ENCODE measurements at regions not wholly inside any gene's neighbourhood (a gene's known extent, or its start where the extent isn't known, plus 50 kb on each side); places are given as distances from the start of the nearest gene placed in this dataset.

DNA sequence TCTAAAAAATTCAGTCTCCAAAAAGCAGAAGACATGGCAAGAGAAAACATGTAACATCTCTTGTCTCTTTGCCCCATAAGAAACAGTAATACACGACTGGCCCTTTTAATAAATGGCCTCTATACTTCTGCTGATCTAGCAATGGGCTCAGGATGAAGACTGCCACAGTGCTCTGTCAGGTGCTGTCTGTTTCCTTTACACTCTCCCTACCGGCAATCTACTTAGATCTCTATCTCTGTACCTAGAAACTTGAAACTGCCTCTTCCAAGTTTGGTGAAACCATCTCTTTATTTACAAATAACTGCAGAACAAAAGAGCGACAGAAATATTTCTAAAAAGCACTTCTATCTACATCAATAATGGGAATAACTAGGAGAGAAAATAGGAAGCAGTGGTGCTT, 685.2 kb upstream of the INTU start:
- Histone ChIP-seq H3K36me3 (replicated peaks; ENCODE audit: insufficient read depth, low read length) (no peaks in the 10 kb centered on the region), H3K79me2 (ENCODE audit: low read length) (no peaks in the 10 kb centered on the region), H3K4me2 (ENCODE audit: low read depth, low read length) (no peak overlapping the region), H3K9me3 (replicated peaks; ENCODE audit: insufficient read depth, low read length) (no peaks in the 10 kb centered on the region), H3F3A (ENCODE audit: insufficient read depth, low read length) (no peaks in the 10 kb centered on the region), H3K4me3 (ENCODE audit: low read length) (no peak overlapping the region), H3K27ac (ENCODE audit: low read length) (no peak overlapping the region), H3K27me3 (replicated peaks; ENCODE audit: insufficient read depth, low read length) (no peaks in the 10 kb centered on the region), H3K9ac (ENCODE audit: low read length) (no peak overlapping the region), H3K9me2 (replicated peaks; ENCODE audit: insufficient read depth, low read length) (no peaks in the 10 kb centered on the region), H2AFZ (ENCODE audit: low read length) (no peak overlapping the region), H3K4me1 (ENCODE audit: low read length) (no peaks in the 10 kb centered on the region), H4K20me1 (ENCODE audit: insufficient read depth, low read length) (no peaks in the 10 kb centered on the region)
- DNase-seq = peak; percentile 55
- TF ChIP-seq, protein P1, sequence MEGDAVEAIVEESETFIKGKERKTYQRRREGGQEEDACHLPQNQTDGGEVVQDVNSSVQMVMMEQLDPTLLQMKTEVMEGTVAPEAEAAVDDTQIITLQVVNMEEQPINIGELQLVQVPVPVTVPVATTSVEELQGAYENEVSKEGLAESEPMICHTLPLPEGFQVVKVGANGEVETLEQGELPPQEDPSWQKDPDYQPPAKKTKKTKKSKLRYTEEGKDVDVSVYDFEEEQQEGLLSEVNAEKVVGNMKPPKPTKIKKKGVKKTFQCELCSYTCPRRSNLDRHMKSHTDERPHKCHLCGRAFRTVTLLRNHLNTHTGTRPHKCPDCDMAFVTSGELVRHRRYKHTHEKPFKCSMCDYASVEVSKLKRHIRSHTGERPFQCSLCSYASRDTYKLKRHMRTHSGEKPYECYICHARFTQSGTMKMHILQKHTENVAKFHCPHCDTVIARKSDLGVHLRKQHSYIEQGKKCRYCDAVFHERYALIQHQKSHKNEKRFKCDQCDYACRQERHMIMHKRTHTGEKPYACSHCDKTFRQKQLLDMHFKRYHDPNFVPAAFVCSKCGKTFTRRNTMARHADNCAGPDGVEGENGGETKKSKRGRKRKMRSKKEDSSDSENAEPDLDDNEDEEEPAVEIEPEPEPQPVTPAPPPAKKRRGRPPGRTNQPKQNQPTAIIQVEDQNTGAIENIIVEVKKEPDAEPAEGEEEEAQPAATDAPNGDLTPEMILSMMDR (IDR thresholded peaks at IDR 0.05; ENCODE audit: low read length) = no peak
- TF ChIP-seq EZH2 (optimal IDR thresholded peaks at IDR 0.05; ENCODE audit: low read depth, low read length) (no peak), EZH2phosphoT487 (IDR thresholded peaks at IDR 0.05; ENCODE audit: low read length) (no peak)

DNA sequence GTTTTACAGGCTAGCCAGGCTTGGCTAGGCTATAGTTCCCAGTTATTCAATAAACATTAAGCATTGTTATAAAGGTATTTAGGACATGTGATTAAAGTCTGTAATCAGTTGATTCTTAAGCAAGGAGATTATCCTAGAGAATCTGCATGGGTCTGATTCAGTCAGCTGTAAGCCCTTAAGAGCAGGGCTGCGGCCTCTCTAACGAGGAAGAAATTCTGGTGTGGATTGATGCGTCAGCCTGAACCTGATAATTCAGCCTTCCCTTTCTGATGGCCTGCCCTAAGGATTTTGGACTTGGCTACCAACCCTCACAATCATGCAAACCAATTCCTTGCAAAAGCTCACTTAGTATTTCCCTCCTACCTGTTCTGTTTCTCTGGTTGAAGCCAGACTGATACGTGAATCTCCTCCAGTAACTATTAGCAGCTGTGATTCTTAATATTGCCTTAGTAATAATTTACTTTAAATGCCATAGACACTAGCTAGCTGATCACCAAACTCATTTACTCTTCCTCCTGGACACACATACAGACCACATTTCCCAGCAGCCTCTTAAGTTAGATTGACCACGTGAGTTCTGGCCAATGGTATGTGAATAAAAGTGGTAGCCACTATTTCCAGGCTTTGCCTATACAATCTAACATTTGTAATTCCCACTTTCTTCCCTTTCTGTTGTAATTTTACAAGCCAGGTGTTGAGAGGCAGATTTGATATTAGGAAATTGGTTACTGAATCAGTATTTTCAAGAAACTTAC, 678.0 kb upstream of the INTU start:
- no peaks in the 10 kb centered on the region for H3K9me3 ChIP-seq (replicated peaks; ENCODE audit: insufficient read depth, low read length)
- no peaks in the 10 kb centered on the region for H3K79me2 ChIP-seq (ENCODE audit: low read length)
- no peaks in the 10 kb centered on the region for H4K20me1 ChIP-seq (ENCODE audit: insufficient read depth, low read length)
- no peak overlapping the region for H3K4me2 ChIP-seq (ENCODE audit: low read depth, low read length)
- no peak for DNase-seq
- no peak overlapping the region for H3K9ac ChIP-seq (ENCODE audit: low read length)
- H3K27ac ChIP-seq (ENCODE audit: low read length) = no peak overlapping the region
- no peak overlapping the region for H2AFZ ChIP-seq (ENCODE audit: low read length)
- no peaks in the 10 kb centered on the region for H3K4me1 ChIP-seq (ENCODE audit: low read length)
- no peaks in the 10 kb centered on the region for H3K36me3 ChIP-seq (replicated peaks; ENCODE audit: insufficient read depth, low read length)
- H3K27me3 ChIP-seq (replicated peaks; ENCODE audit: insufficient read depth, low read length) = no peaks in the 10 kb centered on the region
- TF ChIP-seq EZH2phosphoT487 (IDR thresholded peaks at IDR 0.05; ENCODE audit: low read length) (no peak), EZH2 (optimal IDR thresholded peaks at IDR 0.05; ENCODE audit: low read depth, low read length) (no peak)
- TF ChIP-seq, protein P1 (IDR thresholded peaks at IDR 0.05; ENCODE audit: low read length) = no peak
- no peaks in the 10 kb centered on the region for H3K9me2 ChIP-seq (replicated peaks; ENCODE audit: insufficient read depth, low read length)
- no peak overlapping the region for H3K4me3 ChIP-seq (ENCODE audit: low read length)
- H3F3A ChIP-seq (ENCODE audit: insufficient read depth, low read length) = no peaks in the 10 kb centered on the region

DNA sequence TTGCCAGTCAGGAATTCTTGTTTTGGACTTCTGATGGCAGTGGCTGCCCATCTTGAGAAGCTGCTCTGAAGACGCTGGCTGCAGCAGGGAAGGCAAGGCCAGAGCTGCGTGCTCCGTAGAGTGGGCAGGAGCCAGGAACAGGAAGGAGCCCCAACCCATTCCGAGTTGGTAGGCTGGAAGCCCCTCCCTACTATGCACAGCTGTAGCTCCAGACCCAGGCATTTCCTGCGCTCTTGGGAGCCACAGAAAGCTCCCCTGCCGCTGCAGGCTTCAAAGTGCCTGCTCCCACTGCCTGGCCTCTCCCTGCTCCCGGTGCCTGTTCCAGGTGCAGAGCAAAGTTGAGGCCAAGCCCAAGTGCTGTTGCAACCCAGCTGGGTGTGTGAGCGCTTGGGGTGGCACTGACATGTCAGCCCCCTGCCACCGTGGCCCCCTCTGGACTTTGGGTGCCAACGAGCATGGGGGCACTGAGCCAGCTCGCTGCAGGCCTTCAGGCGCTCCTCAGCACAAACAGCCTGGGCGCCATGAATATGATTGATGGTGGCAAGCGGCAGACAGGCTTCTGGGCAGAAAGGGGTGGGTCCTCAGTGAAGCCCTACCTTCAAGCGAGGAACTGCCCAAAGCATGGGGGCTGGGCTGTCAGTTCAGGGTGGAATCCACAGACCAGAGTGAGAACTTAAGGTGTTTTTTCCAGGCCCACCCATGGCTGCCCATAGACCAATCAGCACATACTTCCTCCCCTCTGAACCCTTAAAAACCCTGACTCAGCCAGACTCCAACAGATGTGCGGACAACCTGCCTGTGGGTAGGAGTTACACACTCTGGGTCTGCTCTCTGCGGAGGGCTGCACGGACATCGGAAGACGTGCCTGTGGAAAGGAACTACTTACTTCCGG, 677.2 kb upstream of the INTU start:
- H3K36me3 ChIP-seq (replicated peaks; ENCODE audit: insufficient read depth, low read length) = no peaks in the 10 kb centered on the region
- H3K4me3 ChIP-seq (ENCODE audit: low read length) = no peak overlapping the region
- H3K27me3 ChIP-seq (replicated peaks; ENCODE audit: insufficient read depth, low read length) = no peaks in the 10 kb centered on the region
- no peak for DNase-seq
- H4K20me1 ChIP-seq (ENCODE audit: insufficient read depth, low read length) = no peaks in the 10 kb centered on the region
- no peak overlapping the region for H3K27ac ChIP-seq (ENCODE audit: low read length)
- H3K9me3 ChIP-seq (replicated peaks; ENCODE audit: insufficient read depth, low read length) = no peaks in the 10 kb centered on the region
- H3K9me2 ChIP-seq (replicated peaks; ENCODE audit: insufficient read depth, low read length) = no peaks in the 10 kb centered on the region
- no peak overlapping the region for H3K9ac ChIP-seq (ENCODE audit: low read length)
- TF ChIP-seq, protein P1 (IDR thresholded peaks at IDR 0.05; ENCODE audit: low read length) = no peak
- TF ChIP-seq EZH2phosphoT487 (IDR thresholded peaks at IDR 0.05; ENCODE audit: low read length) (no peak), EZH2 (optimal IDR thresholded peaks at IDR 0.05; ENCODE audit: low read depth, low read length) (no peak)
- no peaks in the 10 kb centered on the region for H3K79me2 ChIP-seq (ENCODE audit: low read length)
- H3K4me1 ChIP-seq (ENCODE audit: low read length) = no peaks in the 10 kb centered on the region
- no peaks in the 10 kb centered on the region for H3F3A ChIP-seq (ENCODE audit: insufficient read depth, low read length)
- H2AFZ ChIP-seq (ENCODE audit: low read length) = no peak overlapping the region
- no peak overlapping the region for H3K4me2 ChIP-seq (ENCODE audit: low read depth, low read length)
